H1 (cell line): ENCODE measurements at regions not wholly inside any gene's neighbourhood (a gene's known extent, or its start where the extent isn't known, plus 50 kb on each side); places are given as distances from the start of the nearest gene placed in this dataset.

ENCODE experiments used
- CTCF ChIA-PET: fragments of 300-600 bp; sonication (Branson Sonifier 250); formaldehyde crosslinking; loops from one replicate; lab custom pipeline; 2021; ENCODE audit not compliant: partially characterized antibody; lab: Charles Lee
- POLR2A ChIA-PET: fragments of 300-600 bp; sonication (Branson Sonifier 250); formaldehyde crosslinking; loops from one replicate; lab custom pipeline; 2021; ENCODE audit warnings: inconsistent platforms; ENCODE audit not compliant: partially characterized antibody; lab: Charles Lee
- DNase-seq, 2 experiments: peaks; one replicate each; pipeline versions ENCODE4 v3.0.0 to v3.0.0-alpha.2; 2010 to 2022; ENCODE audit warnings: low spot score in 2 of 2, low read depth in 1 of 2, mixed read lengths in 1 of 2
- FAIRE-seq: peaks from 2 replicates; lab custom pipeline; 2011; peaks lifted over from hg19 to GRCh38; lab: Jason Lieb, UNC
- H2AFZ ChIP-seq: 2 replicates; pipeline ENCODE4 v1.8.1; 2012; ENCODE audit warnings: low read length, inconsistent platforms
- H2AK5ac ChIP-seq: 2 replicates; pipeline ENCODE4 v1.6.1; 2013; ENCODE audit warnings: low read depth, low read length
- H2BK120ac ChIP-seq: replicated peaks from 2 replicates; pipeline ENCODE3; 2013; ENCODE audit warnings: low read depth, low read length, inconsistent platforms
- H2BK12ac ChIP-seq: 2 replicates; pipeline ENCODE4 v1.6.1; 2013; ENCODE audit warnings: low read depth, low read length
- H2BK15ac ChIP-seq: 2 replicates; pipeline ENCODE4 v1.6.1; 2013; ENCODE audit warnings: low read length
- H2BK20ac ChIP-seq: 2 replicates; pipeline ENCODE4 v1.6.1; 2013; ENCODE audit warnings: low read length
- H2BK5ac ChIP-seq: 2 replicates; pipeline ENCODE4 v1.6.1; 2013; ENCODE audit warnings: low read depth, low read length
- H3K14ac ChIP-seq: 2 replicates; pipeline ENCODE4 v1.6.1; 2013; ENCODE audit warnings: inconsistent platforms; ENCODE audit not compliant: insufficient read length
- H3K18ac ChIP-seq: 2 replicates; pipeline ENCODE4 v1.6.1; 2013; ENCODE audit warnings: low read length; ENCODE audit errors: extremely low read depth
- H3K23ac ChIP-seq: 2 replicates; pipeline ENCODE4 v1.6.1; 2013; ENCODE audit warnings: inconsistent platforms; ENCODE audit not compliant: insufficient read length
- H3K23me2 ChIP-seq: 2 replicates; pipeline ENCODE4 v1.6.1; 2013; ENCODE audit warnings: low read depth, low read length
- H3K27ac ChIP-seq: 2 replicates; pipeline ENCODE4 v1.6.1; 2011; ENCODE audit warnings: low read depth, low read length, inconsistent platforms
- H3K27me3 ChIP-seq, 4 experiments: replicated peaks in 1 of 4; 1 replicate in 1 of 4; 2 replicates in 3 of 4; pipeline versions ENCODE4 v1.6.1 to v1.8.1; 2011 to 2013; ENCODE audit warnings: low read length in 3 of 4, mild to moderate bottlenecking in 3 of 4, inconsistent platforms in 2 of 4, mixed read lengths in 2 of 4, moderate library complexity in 1 of 4; ENCODE audit not compliant: control insufficient read depth in 3 of 4, insufficient read depth in 3 of 4; ENCODE audit errors: extremely low read depth in 1 of 4
- H3K36me3 ChIP-seq, 4 experiments: 2 replicates each; pipeline versions ENCODE4 v1.6.1 to v1.8.1; 2011 to 2013; ENCODE audit warnings: mild to moderate bottlenecking in 4 of 4, low read length in 3 of 4, moderate library complexity in 2 of 4, control low read depth in 1 of 4, inconsistent platforms in 1 of 4; ENCODE audit not compliant: insufficient read depth in 4 of 4, control insufficient read depth in 2 of 4
- H3K4ac ChIP-seq: replicated peaks from 2 replicates; pipeline ENCODE3; 2013; ENCODE audit warnings: low read length, low read depth, mixed read lengths, inconsistent platforms; ENCODE audit not compliant: insufficient read length
- H3K4me1 ChIP-seq, 4 experiments: replicated peaks in 1 of 4; 1 replicate in 1 of 4; 2 replicates in 3 of 4; pipeline versions ENCODE4 v1.6.1 to v1.8.1; 2011 to 2013; ENCODE audit warnings: low read length in 3 of 4, inconsistent platforms in 2 of 4, mixed read lengths in 1 of 4; ENCODE audit not compliant: insufficient read depth in 4 of 4, control insufficient read depth in 3 of 4
- H3K4me2 ChIP-seq, 2 experiments: 2 replicates each; pipeline versions ENCODE4 v1.6.1 to v1.8.1; 2011 to 2013; ENCODE audit warnings: low read depth in 2 of 2, low read length in 2 of 2, control low read depth in 1 of 2, inconsistent platforms in 1 of 2, mild to moderate bottlenecking in 1 of 2; ENCODE audit not compliant: insufficient read depth in 1 of 2
- H3K4me3 ChIP-seq, 4 experiments: fragments of 200-600, 300-600 bp in 1 of 4; sonication (generic), shearing (Covaris generic), sonication (Bioruptor Twin) in 1 of 4; 2 replicates each; pipeline versions ENCODE4 v1.5.1 to v1.8.1; 2011 to 2016; ENCODE audit warnings: low read length in 4 of 4, low read depth in 3 of 4, control low read depth in 2 of 4, inconsistent platforms in 2 of 4, mild to moderate bottlenecking in 2 of 4, mixed read lengths in 1 of 4, moderate library complexity in 1 of 4; ENCODE audit not compliant: insufficient read depth in 2 of 4; ENCODE audit errors: extremely low read depth in 1 of 4
- H3K56ac ChIP-seq: replicated peaks from 2 replicates; pipeline ENCODE3; 2013; ENCODE audit warnings: low read depth, mild to moderate bottlenecking, mixed read lengths, low read length, inconsistent platforms; ENCODE audit not compliant: insufficient read length
- H3K79me1 ChIP-seq: 2 replicates; pipeline ENCODE4 v1.6.1; 2013; ENCODE audit warnings: low read depth, low read length, control low read depth
- H3K79me2 ChIP-seq, 2 experiments: 2 replicates each; pipeline versions ENCODE4 v1.6.1 to v1.8.1; 2012 to 2013; ENCODE audit warnings: low read length in 2 of 2, mild to moderate bottlenecking in 2 of 2, inconsistent platforms in 1 of 2; ENCODE audit not compliant: insufficient read depth in 2 of 2, control insufficient read depth in 1 of 2
- H3K9ac ChIP-seq, 4 experiments: replicated peaks in 1 of 4; 1 replicate in 1 of 4; 2 replicates in 3 of 4; pipeline versions ENCODE4 v1.6.1 to v1.8.1; 2011 to 2013; ENCODE audit warnings: low read depth in 3 of 4, low read length in 3 of 4, control low read depth in 2 of 4, mild to moderate bottlenecking in 2 of 4, moderate library complexity in 2 of 4, inconsistent platforms in 1 of 4; ENCODE audit errors: extremely low read depth in 1 of 4
- H3K9me3 ChIP-seq, 2 experiments: 2 replicates each; pipeline versions ENCODE4 v1.6.1 to v1.8.1; 2012 to 2013; ENCODE audit warnings: mild to moderate bottlenecking in 2 of 2, moderate library complexity in 2 of 2, control low read depth in 1 of 2, inconsistent platforms in 1 of 2, low read depth in 1 of 2, low read length in 1 of 2, mixed read lengths in 1 of 2; ENCODE audit not compliant: insufficient read depth in 2 of 2
- H4K20me1 ChIP-seq, 2 experiments: replicated peaks in 1 of 2; 2 replicates each; pipeline versions ENCODE3 to v1.8.1; 2011 to 2013; ENCODE audit warnings: inconsistent platforms in 2 of 2, low read length in 2 of 2, mild to moderate bottlenecking in 1 of 2; ENCODE audit not compliant: insufficient read depth in 2 of 2, control insufficient read depth in 1 of 2
- H4K5ac ChIP-seq: 2 replicates; pipeline ENCODE4 v1.6.1; 2013; ENCODE audit warnings: low read length, low read depth, mixed read lengths, inconsistent platforms; ENCODE audit not compliant: insufficient read length
- H4K8ac ChIP-seq: 2 replicates; pipeline ENCODE4 v1.8.0; 2013; ENCODE audit warnings: mild to moderate bottlenecking, moderate library complexity, low read length, inconsistent platforms; ENCODE audit not compliant: insufficient read depth; ENCODE audit errors: extremely low read depth
- H4K91ac ChIP-seq: replicated peaks from 2 replicates; pipeline ENCODE3; 2013; ENCODE audit warnings: low read length, mixed read lengths, inconsistent platforms; ENCODE audit not compliant: insufficient read length
- BACH1 ChIP-seq: IDR thresholded peaks from 2 replicates; pipeline ENCODE4 v1.6.1; 2012; ENCODE audit warnings: low read length, improper control_type of control experiment
- CBX5 ChIP-seq: fragments of 300-800, 300-1000 bp; sonication (generic); IDR thresholded peaks from 2 replicates; pipeline ENCODE4 v1.7.1; 2016; ENCODE audit warnings: antibody characterized with exemption, low read length, low read depth
- CHD2 ChIP-seq: IDR thresholded peaks from 2 replicates; pipeline ENCODE4 v1.6.1; 2012; ENCODE audit warnings: low read length, improper control_type of control experiment
- MAFK ChIP-seq: IDR thresholded peaks from 2 replicates; pipeline ENCODE4 v1.6.1; 2012; ENCODE audit warnings: low read depth, mild to moderate bottlenecking, improper control_type of control experiment, low read length
- POLR2A ChIP-seq, 2 experiments: IDR thresholded peaks; 1 replicate in 1 of 2; 2 replicates in 1 of 2; pipeline ENCODE4 v1.6.1; 2011; ENCODE audit warnings: low read depth in 2 of 2, low read length in 2 of 2, mild to moderate bottlenecking in 2 of 2; ENCODE audit errors: control extremely low read depth in 1 of 2
- ZNF274 ChIP-seq: IDR thresholded peaks from 2 replicates; pipeline ENCODE4 v1.7.0; 2012; ENCODE audit warnings: low read length, borderline replicate concordance; ENCODE audit errors: extremely low read depth
- WGBS, 2 experiments: shearing (Covaris generic) in 1 of 2; methylation state at CpG; one replicate each; pipeline versions ENCODE4 v1.1.6 to v1.1.7; 2013 to 2015; ENCODE audit warnings: low lambda C conversion rate in 2 of 2, mixed read lengths in 2 of 2, inconsistent platforms in 1 of 2, low coverage in 1 of 2, missing lambda C conversion rate in 1 of 2; ENCODE audit not compliant: insufficient replicate concordance in 2 of 2, insufficient coverage in 1 of 2, insufficient read length in 1 of 2; ENCODE audit errors: extremely low coverage in 1 of 2, missing lambda C conversion rate in 1 of 2; 5-methylcytosine and 5-hydroxymethylcytosine counted together

GRCh38 chr7:98758157-98758556 lies 111.7 kb downstream of the TMEM130 start:
- no peak for DNase-seq
- no peak overlapping the region for H3K14ac ChIP-seq
- no peaks in the 10 kb centered on the region; a peak in 1 of 7 replicates for H3K4me1 ChIP-seq
- no peak overlapping the region for H3K4ac ChIP-seq
- H2BK12ac ChIP-seq: no peak overlapping the region
- POLR2A ChIA-PET: no interaction called here
- H3K79me1 ChIP-seq: no peaks in the 10 kb centered on the region
- no peak overlapping the region for H3K23ac ChIP-seq
- H2BK20ac ChIP-seq: no peak overlapping the region
- H3K4me2 ChIP-seq: no peak overlapping the region
- no peaks in the 10 kb centered on the region for H4K20me1 ChIP-seq
- no peak overlapping the region for H3K27ac ChIP-seq
- no peak overlapping the region for H2BK5ac ChIP-seq
- no peak overlapping the region for H2AFZ ChIP-seq
- no peak overlapping the region for H3K9ac ChIP-seq
- no peak overlapping the region for H3K4me3 ChIP-seq
- H3K79me2 ChIP-seq: no peaks in the 10 kb centered on the region
- H2BK15ac ChIP-seq: no peak overlapping the region
- no peaks in the 10 kb centered on the region for H3K9me3 ChIP-seq
- no peak for FAIRE-seq
- H3K56ac ChIP-seq: no peak overlapping the region
- no peaks in the 10 kb centered on the region for H3K27me3 ChIP-seq
- no peak overlapping the region for H4K8ac ChIP-seq
- 91% methylated on average over 5 of the region's 5 CpGs; no CpG with 5 or more reads in 1 of the 2 experiments for WGBS, 2 experiments
- TF ChIP-seq MAFK (no peak), CHD2 (no peak), CBX5 (no peak), POLR2A (IDR thresholded peaks at IDR 0.05; ENCODE audit: control extremely low read depth in 1 of 2, low read depth in 2 of 2, low read length in 2 of 2) (no peak), ZNF274 (no peak), BACH1 (no peak)
- TF ChIP-seq, all 59 proteins: peak for 0
- Histone ChIP-seq H2AK5ac (no peak overlapping the region), H3K36me3 (no peaks in the 10 kb centered on the region), H3K23me2 (no peaks in the 10 kb centered on the region), H3K18ac (no peak overlapping the region), H2BK120ac (no peak overlapping the region), H4K5ac (no peak overlapping the region), H4K91ac (no peak overlapping the region)
- CTCF ChIA-PET: no interaction called here
